Fibroblast of the aortic adventitia (primary cell): ENCODE measurements at regions not wholly inside any gene's neighbourhood (a gene's known extent, or its start where the extent isn't known, plus 50 kb on each side); places are given as distances from the start of the nearest gene placed in this dataset.
"Not testable (repeated sequence)": the region's sequence is repeated elsewhere in the genome, so short reads cannot be mapped to it uniquely, and the experiment has no call there.

Experiments used
- DNase-seq: peaks from one replicate; pipeline ENCODE4 v3.0.0-alpha.2; 2010; ENCODE audit warnings: low read depth
- H3K4me3 ChIP-seq: 2 replicates; pipeline ENCODE4 v1.5.1; 2011; ENCODE audit warnings: low read depth, mild to moderate bottlenecking, control low read depth, low read length, moderate library complexity
- TF ChIP-seq, protein P1 (sequence below): IDR thresholded peaks from 2 replicates; pipeline ENCODE4 v1.5.1; 2011; ENCODE audit warnings: mild to moderate bottlenecking, low read length, control low read depth, inconsistent platforms; ENCODE audit not compliant: insufficient read depth

DNA sequence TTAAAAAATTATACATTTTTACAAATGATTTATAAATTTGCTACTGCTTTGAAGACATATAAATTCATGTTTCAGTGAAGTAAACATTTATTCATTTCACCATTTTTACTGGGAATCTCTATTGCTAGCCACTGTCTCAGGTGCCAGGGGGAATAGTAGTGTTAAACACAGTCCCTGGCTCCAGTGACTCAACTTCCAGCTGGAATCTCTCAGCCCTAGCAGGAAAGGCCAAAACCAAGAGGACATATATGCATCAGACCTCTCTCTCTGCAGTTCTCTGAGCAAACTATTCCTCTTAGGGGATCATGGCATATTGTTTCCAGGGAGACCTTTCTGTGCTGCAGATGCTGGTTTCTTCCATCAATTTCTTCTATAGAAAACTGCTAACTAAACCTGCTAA is 1009.0 kb upstream of the LCORL start:
- TF ChIP-seq, protein P1, sequence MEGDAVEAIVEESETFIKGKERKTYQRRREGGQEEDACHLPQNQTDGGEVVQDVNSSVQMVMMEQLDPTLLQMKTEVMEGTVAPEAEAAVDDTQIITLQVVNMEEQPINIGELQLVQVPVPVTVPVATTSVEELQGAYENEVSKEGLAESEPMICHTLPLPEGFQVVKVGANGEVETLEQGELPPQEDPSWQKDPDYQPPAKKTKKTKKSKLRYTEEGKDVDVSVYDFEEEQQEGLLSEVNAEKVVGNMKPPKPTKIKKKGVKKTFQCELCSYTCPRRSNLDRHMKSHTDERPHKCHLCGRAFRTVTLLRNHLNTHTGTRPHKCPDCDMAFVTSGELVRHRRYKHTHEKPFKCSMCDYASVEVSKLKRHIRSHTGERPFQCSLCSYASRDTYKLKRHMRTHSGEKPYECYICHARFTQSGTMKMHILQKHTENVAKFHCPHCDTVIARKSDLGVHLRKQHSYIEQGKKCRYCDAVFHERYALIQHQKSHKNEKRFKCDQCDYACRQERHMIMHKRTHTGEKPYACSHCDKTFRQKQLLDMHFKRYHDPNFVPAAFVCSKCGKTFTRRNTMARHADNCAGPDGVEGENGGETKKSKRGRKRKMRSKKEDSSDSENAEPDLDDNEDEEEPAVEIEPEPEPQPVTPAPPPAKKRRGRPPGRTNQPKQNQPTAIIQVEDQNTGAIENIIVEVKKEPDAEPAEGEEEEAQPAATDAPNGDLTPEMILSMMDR = no peak
- no peak for DNase-seq
- no peak overlapping the region for H3K4me3 ChIP-seq

- TF ChIP-seq, protein P1 = no peak
- no peak for DNase-seq
- no peak overlapping the region for H3K4me3 ChIP-seq
Measured at GRCh38 chr4:19030048-19030447, 1008.5 kb upstream of the LCORL start.

DNA sequence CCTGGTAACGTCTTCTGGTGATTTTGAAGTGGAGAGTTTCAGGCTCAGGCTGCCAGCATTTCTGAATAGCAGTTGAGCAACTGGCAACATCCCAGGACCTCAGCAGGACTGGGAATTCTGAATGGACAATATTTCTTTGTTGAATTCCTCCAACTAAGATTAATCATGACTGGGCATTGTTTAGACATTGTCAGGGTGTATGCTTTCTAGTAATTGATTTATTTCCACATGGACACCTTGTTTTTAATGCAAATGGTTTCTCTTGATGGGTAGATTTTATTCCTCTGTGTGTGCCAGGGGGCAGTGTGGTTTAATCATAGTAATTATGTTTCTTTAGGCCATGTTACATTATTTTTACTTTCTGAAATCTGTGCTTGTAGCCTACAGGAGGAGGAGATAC is 1004.7 kb upstream of the LCORL start:
- DNase-seq = peak; percentile 1
- no peak overlapping the region for H3K4me3 ChIP-seq
- TF ChIP-seq, protein P1 = no peak

DNA sequence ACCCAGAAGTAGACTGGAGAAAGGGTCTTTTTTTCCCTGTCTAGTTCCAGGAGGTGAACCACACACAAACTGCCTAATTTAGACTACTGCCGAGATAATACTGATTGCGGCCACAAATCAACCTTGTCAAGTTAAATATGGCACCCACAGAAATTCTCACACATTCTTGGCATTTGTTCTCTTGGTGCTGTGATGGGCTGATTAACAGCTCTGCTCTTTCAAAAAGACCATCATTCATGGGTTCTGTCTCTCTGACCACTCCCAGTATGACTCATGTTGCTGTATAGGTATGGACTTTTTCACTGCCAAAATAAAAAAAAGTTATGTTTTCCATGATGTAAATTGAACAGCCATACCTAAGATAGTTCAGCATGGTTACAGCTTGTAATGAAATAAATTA is 1003.5 kb upstream of the LCORL start:
- H3K4me3 ChIP-seq = no peak overlapping the region
- DNase-seq = no peak
- TF ChIP-seq, protein P1 = no peak

- TF ChIP-seq, protein P1 = no peak
- H3K4me3 ChIP-seq = no peak overlapping the region
- no peak for DNase-seq
Measured at GRCh38 chr4:19024047-19024446, 1002.5 kb upstream of the LCORL start.

GRCh38 chr4:19021617-19022016 is 1000.1 kb upstream of the LCORL start:
- TF ChIP-seq, protein P1 = no peak
- no peak overlapping the region for H3K4me3 ChIP-seq
- DNase-seq = no peak

GRCh38 chr4:19016550-19016949 is 995.0 kb upstream of the LCORL start:
- not testable (repeated sequence) for DNase-seq, H3K4me3 ChIP-seq
